A549 (cell line): ENCODE measurements at regions not wholly inside any gene's neighbourhood (a gene's known extent, or its start where the extent isn't known, plus 50 kb on each side); places are given as distances from the start of the nearest gene placed in this dataset.

ENCODE experiments used
- CBX2 ChIP-seq: fragments of 200-600 bp; sonication (generic); IDR thresholded peaks from 2 replicates; pipeline ENCODE4 v1.6.1; 2016; ENCODE audit warnings: low read depth, mild to moderate bottlenecking, borderline replicate concordance
- CBX8 ChIP-seq: fragments of 200-600 bp; sonication (generic); IDR thresholded peaks from 2 replicates; pipeline ENCODE4 v1.6.1; 2016
- CHD4 ChIP-seq: fragments of 200-600 bp; sonication (generic); IDR thresholded peaks from 2 replicates; pipeline ENCODE4 v1.6.1; 2016; ENCODE audit warnings: antibody characterized with exemption, mild to moderate bottlenecking, borderline replicate concordance
- EHMT2 ChIP-seq: fragments of 200-600 bp; sonication (generic); IDR thresholded peaks from 2 replicates; pipeline ENCODE4 v1.6.1; 2016; ENCODE audit warnings: antibody characterized with exemption, low read depth, mild to moderate bottlenecking, moderate library complexity
- HDAC2 ChIP-seq: fragments of 200-600 bp; sonication (generic); IDR thresholded peaks from 2 replicates; pipeline ENCODE4 v1.6.1; 2016
- JUN ChIP-seq, 2 experiments: fragments of >200 bp; sonication (Bioruptor Twin); formaldehyde crosslinking; IDR thresholded peaks; 2 replicates in 1 of 2; 3 replicates in 1 of 2; pipeline ENCODE4 v1.6.1; 2016 to 2017
- PHF8 ChIP-seq: fragments of 200-600 bp; sonication (generic); IDR thresholded peaks from 2 replicates; pipeline ENCODE4 v1.6.1; 2016; ENCODE audit warnings: low read depth, mild to moderate bottlenecking, antibody characterized with exemption, moderate library complexity, borderline replicate concordance
- POLR2A ChIP-seq: IDR thresholded peaks from 2 replicates; pipeline ENCODE4 v1.6.1; 2012; ENCODE audit warnings: mild to moderate bottlenecking, low read length
- RFX5 ChIP-seq: fragments of 450-650 bp; IDR thresholded peaks from 2 replicates; pipeline ENCODE4 v1.7.1; 2014; ENCODE audit warnings: antibody characterized with exemption, mild to moderate bottlenecking, moderate library complexity
- SMC3 ChIP-seq: fragments of >200 bp; sonication (Bioruptor Twin); formaldehyde crosslinking; IDR thresholded peaks from 3 replicates; pipeline ENCODE4 v1.6.1; 2018; ENCODE audit warnings: inconsistent platforms
- TF ChIP-seq, protein P1 (sequence below): fragments of >200 bp; sonication (Bioruptor Twin); formaldehyde crosslinking; IDR thresholded peaks from 3 replicates; pipeline ENCODE4 v1.5.1; 2016
- TF ChIP-seq, protein P2 (sequence below): fragments of 250-450 bp; sonication (Bioruptor Pico); IDR thresholded peaks from 2 replicates; pipeline ENCODE4 v1.5.0; 2021; ENCODE audit warnings: mild to moderate bottlenecking, moderate library complexity, borderline replicate concordance

DNA sequence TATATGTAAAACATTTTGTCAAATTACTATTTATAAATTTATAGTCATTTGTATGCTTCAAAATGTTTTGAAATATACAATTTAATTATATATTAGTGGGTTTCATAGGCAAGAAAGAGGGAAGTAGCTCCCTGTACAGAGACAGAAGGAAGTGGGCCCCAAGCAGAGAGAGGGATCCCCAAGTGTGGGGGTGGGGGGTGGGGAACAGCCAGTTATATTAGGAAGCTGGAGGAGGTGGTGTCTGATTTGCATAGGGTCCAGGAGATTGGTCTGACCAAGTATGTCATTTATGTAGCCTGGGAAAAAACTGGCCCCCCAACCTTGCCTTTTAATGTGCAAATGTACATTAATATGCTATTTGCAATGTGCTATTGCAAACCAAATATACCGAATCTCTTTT, 76.5 kb upstream of the ZSWIM2 start:
- TF ChIP-seq CHD4 (no peak), POLR2A (no peak), RFX5 (no peak), PHF8 (no peak), CBX2 (no peak), SMC3 (no peak), JUN (IDR thresholded peaks at IDR 0.05) (no peak), CBX8 (no peak), HDAC2 (no peak), EHMT2 (no peak)
- TF ChIP-seq, protein P1, sequence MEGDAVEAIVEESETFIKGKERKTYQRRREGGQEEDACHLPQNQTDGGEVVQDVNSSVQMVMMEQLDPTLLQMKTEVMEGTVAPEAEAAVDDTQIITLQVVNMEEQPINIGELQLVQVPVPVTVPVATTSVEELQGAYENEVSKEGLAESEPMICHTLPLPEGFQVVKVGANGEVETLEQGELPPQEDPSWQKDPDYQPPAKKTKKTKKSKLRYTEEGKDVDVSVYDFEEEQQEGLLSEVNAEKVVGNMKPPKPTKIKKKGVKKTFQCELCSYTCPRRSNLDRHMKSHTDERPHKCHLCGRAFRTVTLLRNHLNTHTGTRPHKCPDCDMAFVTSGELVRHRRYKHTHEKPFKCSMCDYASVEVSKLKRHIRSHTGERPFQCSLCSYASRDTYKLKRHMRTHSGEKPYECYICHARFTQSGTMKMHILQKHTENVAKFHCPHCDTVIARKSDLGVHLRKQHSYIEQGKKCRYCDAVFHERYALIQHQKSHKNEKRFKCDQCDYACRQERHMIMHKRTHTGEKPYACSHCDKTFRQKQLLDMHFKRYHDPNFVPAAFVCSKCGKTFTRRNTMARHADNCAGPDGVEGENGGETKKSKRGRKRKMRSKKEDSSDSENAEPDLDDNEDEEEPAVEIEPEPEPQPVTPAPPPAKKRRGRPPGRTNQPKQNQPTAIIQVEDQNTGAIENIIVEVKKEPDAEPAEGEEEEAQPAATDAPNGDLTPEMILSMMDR: no peak
- TF ChIP-seq, protein P2, sequence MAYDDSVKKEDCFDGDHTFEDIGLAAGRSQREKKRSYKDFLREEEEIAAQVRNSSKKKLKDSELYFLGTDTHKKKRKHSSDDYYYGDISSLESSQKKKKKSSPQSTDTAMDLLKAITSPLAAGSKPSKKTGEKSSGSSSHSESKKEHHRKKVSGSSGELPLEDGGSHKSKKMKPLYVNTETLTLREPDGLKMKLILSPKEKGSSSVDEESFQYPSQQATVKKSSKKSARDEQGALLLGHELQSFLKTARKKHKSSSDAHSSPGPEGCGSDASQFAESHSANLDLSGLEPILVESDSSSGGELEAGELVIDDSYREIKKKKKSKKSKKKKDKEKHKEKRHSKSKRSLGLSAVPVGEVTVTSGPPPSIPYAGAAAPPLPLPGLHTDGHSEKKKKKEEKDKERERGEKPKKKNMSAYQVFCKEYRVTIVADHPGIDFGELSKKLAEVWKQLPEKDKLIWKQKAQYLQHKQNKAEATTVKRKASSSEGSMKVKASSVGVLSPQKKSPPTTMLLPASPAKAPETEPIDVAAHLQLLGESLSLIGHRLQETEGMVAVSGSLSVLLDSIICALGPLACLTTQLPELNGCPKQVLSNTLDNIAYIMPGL: no peak
